Upper lobe of right lung (tissue), 1 donor: ENCODE measurements at regions not wholly inside any gene's neighbourhood (a gene's known extent, or its start where the extent isn't known, plus 50 kb on each side); places are given as distances from the start of the nearest gene placed in this dataset.

Source experiments
- ATAC-seq: fragments of 200-7000 bp; cut with Tn5 transposase; one replicate; pipeline ENCODE4 v1.9.1; 2020; ENCODE audit warnings: mild to moderate bottlenecking, moderate library complexity
- DNase-seq: peaks from one replicate; pipeline ENCODE4 v3.0.0-alpha.2; 2020
- H3K27ac ChIP-seq: fragments of 200-600 bp; one replicate; pipeline ENCODE4 v1.8.0; 2022
- H3K27me3 ChIP-seq: fragments of 200-600 bp; one replicate; pipeline ENCODE4 v1.8.0; 2022; ENCODE audit warnings: mild to moderate bottlenecking
- H3K36me3 ChIP-seq: fragments of 200-600 bp; one replicate; pipeline ENCODE4 v1.8.0; 2022
- H3K4me1 ChIP-seq: fragments of 200-600 bp; one replicate; pipeline ENCODE4 v1.8.0; 2022
- H3K4me3 ChIP-seq: fragments of 200-600 bp; one replicate; pipeline ENCODE4 v1.8.0; 2022; ENCODE audit warnings: mild to moderate bottlenecking
- H3K9me3 ChIP-seq: fragments of 200-600 bp; one replicate; pipeline ENCODE4 v1.8.0; 2022
- CTCF ChIP-seq: fragments of 200-600 bp; IDR thresholded peaks from one replicate; pipeline ENCODE4 v1.8.0; 2022; ENCODE audit warnings: antibody characterized with exemption
- intact Hi-C: fragments of 100-400 bp; cut with DNase I; formaldehyde crosslinking; loops from one replicate; pipeline ENCODE4 v1.11.0; 2022
- donor health status: DM: no; HTN: yes; CAD: no; lungs with severe emphysema.

- no peaks in the 10 kb centered on the region for H3K36me3 ChIP-seq
- H3K27ac ChIP-seq = no peak overlapping the region
- DNase-seq = no peak
- TF ChIP-seq CTCF = no peak
- intact Hi-C loops = no loop called here
- ATAC-seq = no peak
- H3K4me3 ChIP-seq = no peak overlapping the region
- no peaks in the 10 kb centered on the region for H3K27me3 ChIP-seq
- no peaks in the 10 kb centered on the region for H3K4me1 ChIP-seq
- no peaks in the 10 kb centered on the region for H3K9me3 ChIP-seq
These were observed 1860.6 kb upstream of the PIK3C3 start for GRCh38 chr18:40094441-40094840.

- H3K36me3 ChIP-seq = no peaks in the 10 kb centered on the region
- intact Hi-C loops = no loop called here
- H3K4me3 ChIP-seq = peak overlapping the region; percentile 25
- DNase-seq (no peak), ATAC-seq (no peak)
- H3K27ac ChIP-seq = no peak overlapping the region
- H3K4me1 ChIP-seq = no peaks in the 10 kb centered on the region
- no peaks in the 10 kb centered on the region for H3K9me3 ChIP-seq
- H3K27me3 ChIP-seq = no peaks in the 10 kb centered on the region
- no peak for TF ChIP-seq CTCF
These were observed 1866.9 kb upstream of the PIK3C3 start for GRCh38 chr18:40088130-40088529.

GRCh38 chr18:40079786-40080185 lies 1875.2 kb upstream of the PIK3C3 start:
- intact Hi-C loops = no loop called here
- DNase-seq = no peak
- H3K27ac ChIP-seq = no peak overlapping the region
- no peaks in the 10 kb centered on the region for H3K9me3 ChIP-seq
- H3K36me3 ChIP-seq = no peaks in the 10 kb centered on the region
- no peaks in the 10 kb centered on the region for H3K27me3 ChIP-seq
- no peak overlapping the region for H3K4me3 ChIP-seq
- no peaks in the 10 kb centered on the region for H3K4me1 ChIP-seq
- TF ChIP-seq CTCF = no peak
- no peak for ATAC-seq

- intact Hi-C loops = no loop called here
- no peaks in the 10 kb centered on the region for H3K9me3 ChIP-seq
- H3K36me3 ChIP-seq = no peaks in the 10 kb centered on the region
- no peaks in the 10 kb centered on the region for H3K4me1 ChIP-seq
- DNase-seq (no peak), ATAC-seq (no peak)
- H3K4me3 ChIP-seq = no peak overlapping the region
- no peak for TF ChIP-seq CTCF
- H3K27ac ChIP-seq = no peak overlapping the region
- no peaks in the 10 kb centered on the region for H3K27me3 ChIP-seq
These were observed 1879.4 kb upstream of the PIK3C3 start for GRCh38 chr18:40075616-40076015.

GRCh38 chr18:40072761-40073160 lies 1882.3 kb upstream of the PIK3C3 start:
- intact Hi-C loops = no loop called here
- Histone ChIP-seq H3K27ac (no peak overlapping the region), H3K9me3 (no peaks in the 10 kb centered on the region), H3K4me1 (no peaks in the 10 kb centered on the region), H3K36me3 (no peaks in the 10 kb centered on the region), H3K4me3 (no peak overlapping the region), H3K27me3 (no peaks in the 10 kb centered on the region)
- TF ChIP-seq CTCF = no peak
- DNase-seq (no peak), ATAC-seq (no peak)

- Histone ChIP-seq H3K27me3 (no peaks in the 10 kb centered on the region), H3K27ac (no peak overlapping the region), H3K36me3 (no peaks in the 10 kb centered on the region), H3K4me1 (no peaks in the 10 kb centered on the region), H3K9me3 (no peaks in the 10 kb centered on the region), H3K4me3 (no peak overlapping the region)
- ATAC-seq = no peak
- intact Hi-C loops = no loop called here
- no peak for TF ChIP-seq CTCF
- DNase-seq = no peak
These were observed 1888.7 kb upstream of the PIK3C3 start for GRCh38 chr18:40066368-40066767.
